NCI-H524 (cell line): ENCODE measurements at regions not wholly inside any gene's neighbourhood (a gene's known extent, or its start where the extent isn't known, plus 50 kb on each side); places are given as distances from the start of the nearest gene placed in this dataset.
"Not testable (repeated sequence)": the region's sequence is repeated elsewhere in the genome, so short reads cannot be mapped to it uniquely, and the experiment has no call there.

Source experiments
- DNase-seq, 2 experiments: peaks; one replicate each; lab custom pipeline; 2025; lab: John Stamatoyannopoulos, UW

GRCh38 chr20:53664121-53664520 is 70.5 kb upstream of the ZNF217 start:
- DNase-seq, result peak in 1 of 2 experiments; percentile 4

GRCh38 chr20:53663521-53663920 is 69.9 kb upstream of the ZNF217 start:
- DNase-seq, result not testable (repeated sequence)

DNA sequence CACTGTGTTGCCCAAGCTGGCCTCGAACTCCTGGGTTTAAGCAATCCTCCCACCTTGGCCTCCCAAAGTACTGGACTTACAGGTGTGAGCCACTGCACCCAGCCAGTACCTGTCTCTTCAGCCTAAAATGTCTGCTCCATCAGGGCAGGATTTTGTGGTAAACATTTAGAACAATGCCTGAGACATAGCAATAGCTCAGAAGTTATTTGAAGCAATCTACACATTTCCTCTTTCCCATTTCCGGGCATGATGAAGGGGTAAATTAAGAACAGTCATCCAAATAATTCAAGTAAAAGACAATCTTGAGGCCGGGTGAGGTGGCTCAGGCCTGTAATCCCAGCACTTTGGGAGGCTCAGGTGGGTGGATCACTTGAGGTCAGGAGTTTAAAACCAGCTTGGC is 69.0 kb upstream of the ZNF217 start:
- DNase-seq, result no peak

DNA sequence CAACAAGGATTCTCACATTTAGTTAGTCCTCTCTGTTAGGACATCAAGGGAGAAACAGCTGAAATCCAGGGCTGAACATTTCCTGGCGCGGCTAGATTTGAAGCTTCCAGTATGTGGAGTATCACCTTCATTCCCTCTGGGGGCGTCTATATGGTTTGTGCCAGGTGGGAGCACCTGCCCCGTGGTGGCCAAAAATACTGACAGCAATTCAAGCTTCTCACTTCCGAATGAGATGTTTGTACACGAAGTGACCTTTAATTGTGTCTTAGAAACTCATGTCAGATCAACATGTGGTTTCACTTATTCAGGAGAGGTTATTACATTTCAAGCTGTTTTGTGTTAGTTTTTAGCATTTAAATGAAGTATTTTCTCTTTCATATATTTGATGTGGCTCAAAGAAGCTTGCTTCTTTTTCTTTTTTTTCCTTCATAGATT is 67.3 kb upstream of the ZNF217 start:
- no peak for DNase-seq

DNA sequence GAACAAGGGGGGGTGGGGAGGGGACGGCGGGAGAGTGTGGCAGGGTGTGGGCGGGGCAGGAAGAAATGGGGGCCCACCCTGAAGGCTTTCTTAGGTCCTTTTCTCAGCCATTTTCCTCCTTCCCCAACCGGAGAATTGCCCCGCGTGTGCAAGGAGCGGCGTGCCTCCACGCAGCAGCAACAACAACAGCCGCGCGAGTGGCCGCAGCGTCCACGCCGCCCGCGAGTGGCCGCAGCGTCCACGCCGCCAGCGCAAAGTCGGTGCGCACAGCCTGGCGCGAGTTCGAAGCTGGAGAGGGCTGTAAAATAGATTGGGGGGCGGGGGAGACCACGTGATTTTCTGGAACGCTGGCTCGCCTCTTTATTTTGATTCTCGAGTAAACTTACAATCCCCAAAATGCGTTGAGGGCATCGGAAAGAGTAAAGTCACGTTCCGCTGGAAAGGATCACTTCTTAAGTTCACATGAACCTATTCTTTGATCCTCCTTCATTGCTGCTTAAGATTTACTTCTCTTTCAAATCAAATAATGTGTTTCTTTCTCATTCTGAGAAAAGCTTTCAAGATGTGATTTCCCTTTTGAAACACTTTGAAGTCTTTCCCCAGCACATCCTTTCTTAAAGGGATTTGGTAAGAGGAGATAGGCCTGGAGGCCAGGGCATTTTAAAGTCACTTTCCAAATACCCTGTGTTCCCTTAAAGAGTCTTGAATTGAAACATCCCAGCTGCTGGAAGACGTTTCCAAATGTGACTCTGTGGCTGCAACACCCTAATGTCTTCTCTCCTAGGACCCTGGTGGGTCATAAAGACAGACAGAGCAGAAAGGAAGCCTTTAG is 66.7 kb upstream of the ZNF217 start:
- DNase-seq, result no peak

- no peak for DNase-seq
These were observed 65.3 kb upstream of the ZNF217 start for GRCh38 chr20:53658973-53659372.

- no peak for DNase-seq
These were observed 64.7 kb upstream of the ZNF217 start for GRCh38 chr20:53658322-53658721.

GRCh38 chr20:53657732-53658131 is 64.1 kb upstream of the ZNF217 start:
- DNase-seq, result peak in 1 of 2 experiments; percentile 15

DNA sequence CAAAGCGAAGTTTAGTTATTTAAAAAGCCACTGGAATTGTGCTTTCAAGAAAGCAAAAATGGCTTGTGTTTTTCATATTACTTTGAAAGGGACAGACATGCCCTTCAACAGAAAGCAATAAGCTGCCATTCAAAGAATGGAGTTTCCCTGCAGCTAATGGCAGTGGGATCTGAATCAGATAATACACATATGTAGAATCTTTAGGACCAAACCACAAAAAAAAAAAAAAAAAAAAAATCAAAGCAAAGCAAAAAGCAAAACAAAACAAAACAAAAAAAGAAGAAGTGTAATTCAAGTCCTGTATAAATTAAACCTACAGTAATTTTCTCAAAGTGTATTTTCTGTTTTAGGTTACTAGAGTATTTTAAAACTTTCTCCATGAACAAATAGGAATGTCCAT is 63.6 kb upstream of the ZNF217 start:
- no peak for DNase-seq

GRCh38 chr20:53656293-53657202 is 62.9 kb upstream of the ZNF217 start:
- DNase-seq, result no peak

DNA sequence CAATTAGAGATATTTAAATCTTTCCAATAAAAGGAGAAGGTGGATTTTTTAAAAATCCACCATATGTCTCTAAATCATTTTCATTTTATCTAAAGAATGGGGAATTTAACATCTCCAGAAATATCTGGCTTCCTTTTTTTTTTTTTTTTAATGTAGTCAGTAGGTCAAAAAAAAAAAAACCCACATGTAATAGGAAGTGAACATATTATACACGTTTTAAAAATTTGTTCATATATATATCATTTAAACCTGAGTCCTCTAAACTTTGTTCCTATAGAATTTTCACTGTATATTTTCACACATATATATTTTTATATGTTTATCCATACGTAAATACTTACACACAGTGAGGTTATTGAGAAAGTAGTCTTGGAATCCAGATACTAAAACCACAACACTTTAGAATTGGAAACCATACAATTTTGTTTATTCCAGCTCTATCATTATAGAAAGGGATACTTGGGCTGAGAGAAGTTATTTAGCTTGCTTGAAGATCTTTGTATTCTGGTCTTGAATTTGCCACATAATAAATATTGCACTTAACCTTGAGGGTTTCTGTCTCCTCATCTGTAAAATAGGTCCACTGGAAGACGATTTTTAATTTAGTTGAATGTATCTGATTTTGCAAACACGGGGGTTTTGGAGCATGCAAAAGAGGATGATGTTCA is 62.1 kb upstream of the ZNF217 start:
- DNase-seq, result no peak

DNA sequence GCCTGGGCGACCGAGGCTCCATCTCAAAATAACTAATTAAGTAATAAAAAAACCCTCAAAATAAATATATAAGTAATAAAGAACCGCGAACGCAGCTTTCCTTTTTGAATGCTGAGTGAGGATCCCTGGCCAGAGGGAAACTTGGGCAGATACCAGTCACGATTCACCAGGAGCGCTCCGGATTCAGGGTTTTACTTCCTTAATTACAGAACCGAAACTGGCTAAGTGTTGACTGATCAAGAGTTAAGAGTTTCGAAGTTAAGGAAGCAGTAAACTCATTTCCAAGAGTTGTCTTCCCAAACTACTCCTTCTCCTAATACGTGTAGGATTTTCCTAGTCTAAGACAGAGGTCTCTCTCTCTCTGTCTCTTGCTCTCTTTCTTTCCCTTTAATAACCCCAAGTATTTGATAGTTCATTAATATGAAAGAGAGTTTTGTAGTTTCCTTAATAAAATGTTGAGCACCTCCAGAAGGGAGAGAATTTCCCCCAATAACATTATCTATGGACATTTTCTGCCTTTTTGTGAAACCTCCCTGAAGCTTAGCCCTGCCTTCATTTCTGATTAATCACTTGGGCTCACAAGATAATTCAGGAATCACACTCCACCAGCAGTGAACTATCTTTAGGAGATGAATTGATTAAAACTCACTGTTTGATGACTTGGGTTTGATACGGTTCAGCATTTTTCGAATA is 61.4 kb upstream of the ZNF217 start:
- no peak for DNase-seq

GRCh38 chr20:53654521-53654920 is 60.9 kb upstream of the ZNF217 start:
- not testable (repeated sequence) for DNase-seq

DNA sequence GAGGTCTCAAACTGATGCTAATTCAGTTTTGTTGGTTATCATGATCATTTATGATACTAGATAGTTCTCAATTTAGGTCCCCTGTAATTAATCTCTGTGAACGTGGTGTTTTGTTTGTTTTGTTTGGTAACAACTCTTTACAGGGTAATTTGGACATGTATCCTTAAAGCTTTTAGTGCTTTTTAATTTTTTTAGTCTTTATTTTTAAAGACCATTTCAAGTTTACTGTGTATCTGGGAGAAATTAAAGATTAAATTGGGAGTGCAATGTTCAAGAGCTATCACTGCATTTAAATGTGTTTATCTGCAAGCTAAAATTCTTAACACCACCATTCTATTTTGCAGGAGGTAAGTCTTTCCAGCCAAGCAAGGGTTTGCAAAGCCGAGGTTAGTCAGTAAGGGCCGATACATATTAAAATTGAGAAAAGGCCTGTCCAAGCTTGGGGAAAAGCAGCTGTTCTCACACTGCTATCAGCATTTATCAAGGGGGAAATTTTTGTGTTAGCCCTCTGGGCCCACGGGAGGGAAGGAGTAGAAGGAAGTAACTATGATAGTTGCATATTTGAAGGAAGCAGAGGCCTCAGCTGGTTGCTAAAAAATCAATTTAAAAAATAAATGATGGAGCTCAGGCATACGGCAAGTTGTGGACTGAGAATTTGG is 59.3 kb upstream of the ZNF217 start:
- DNase-seq, result no peak

DNA sequence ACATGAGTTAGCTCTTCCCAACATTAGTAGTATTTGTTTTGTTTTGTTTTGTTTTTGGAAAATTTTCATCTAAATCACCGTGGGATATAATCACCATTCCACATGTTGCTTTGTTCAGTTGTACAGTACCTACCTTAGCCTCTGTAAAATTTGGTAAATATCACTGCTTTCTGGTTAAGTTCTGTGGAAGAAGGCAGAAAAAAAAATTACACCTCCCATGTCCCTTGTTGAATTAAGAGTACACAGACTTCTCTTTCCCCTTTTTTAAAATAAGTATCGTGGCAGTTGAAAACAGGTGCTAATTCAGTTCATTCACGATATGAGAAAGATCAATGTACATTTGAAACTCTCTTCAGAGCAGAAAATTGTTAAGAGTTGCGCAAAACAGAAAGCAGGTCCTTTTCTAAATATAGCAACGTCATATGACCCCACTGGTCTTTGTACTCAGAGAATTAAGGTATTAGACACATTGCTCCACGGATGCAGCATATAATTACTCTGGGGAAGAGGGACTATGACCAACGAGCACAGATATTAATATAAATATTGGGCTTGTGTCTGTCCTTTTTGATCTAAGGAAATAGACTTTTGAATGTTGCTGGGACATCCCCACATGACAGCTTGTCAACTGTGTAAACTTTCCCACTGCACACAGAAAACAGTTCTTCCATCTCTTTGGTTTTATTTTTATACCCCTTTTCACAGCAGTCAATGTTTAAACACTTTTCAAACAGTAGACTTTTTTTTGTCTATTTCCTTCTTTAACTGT is 58.6 kb upstream of the ZNF217 start:
- DNase-seq, result no peak

DNA sequence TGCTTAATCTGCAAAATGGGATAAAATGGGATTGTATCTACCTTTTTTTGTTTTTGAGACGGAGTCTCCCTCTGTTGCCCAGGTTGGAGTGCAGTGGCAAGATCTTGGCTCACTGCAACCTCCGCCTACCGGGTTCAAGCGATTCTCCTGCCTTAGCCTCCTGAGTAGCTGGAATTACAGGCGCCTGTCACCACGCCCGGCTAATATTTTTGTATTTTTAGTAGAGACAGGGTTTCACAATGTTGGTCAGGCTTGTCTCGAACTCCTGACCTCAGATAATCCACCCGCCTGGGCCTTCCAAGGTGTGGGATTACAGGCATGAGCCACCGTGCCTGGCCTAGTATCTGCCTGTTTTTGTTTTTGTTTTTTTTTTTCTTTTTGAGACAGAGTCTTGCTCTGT is 55.9 kb upstream of the ZNF217 start:
- DNase-seq, result not testable (repeated sequence)

DNA sequence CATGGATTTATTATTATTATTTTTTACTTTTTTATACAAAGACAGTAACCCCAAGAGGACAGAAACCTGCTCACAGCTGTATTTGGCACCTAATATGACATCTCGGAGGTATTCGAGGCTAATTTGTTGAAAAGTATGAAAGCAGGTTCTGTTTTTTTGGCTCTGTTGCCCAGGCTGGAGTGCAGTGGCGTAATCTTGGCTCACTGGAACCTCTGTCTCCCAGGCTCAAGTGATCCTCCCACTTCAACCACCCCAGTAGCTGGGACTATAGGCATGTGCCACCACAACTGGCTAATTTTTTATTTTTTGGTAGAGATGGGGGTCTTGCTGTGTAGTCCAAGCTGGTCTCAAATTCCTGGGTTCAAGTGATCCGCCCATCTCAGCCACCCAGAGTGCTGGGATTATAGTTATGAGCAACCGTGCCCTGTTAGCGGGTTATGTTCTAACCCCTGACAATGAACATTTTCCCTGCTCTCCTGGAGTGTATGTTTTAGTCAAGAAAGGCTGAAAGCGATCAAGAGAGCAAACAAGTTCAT is 53.7 kb upstream of the ZNF217 start:
- DNase-seq, result no peak

DNA sequence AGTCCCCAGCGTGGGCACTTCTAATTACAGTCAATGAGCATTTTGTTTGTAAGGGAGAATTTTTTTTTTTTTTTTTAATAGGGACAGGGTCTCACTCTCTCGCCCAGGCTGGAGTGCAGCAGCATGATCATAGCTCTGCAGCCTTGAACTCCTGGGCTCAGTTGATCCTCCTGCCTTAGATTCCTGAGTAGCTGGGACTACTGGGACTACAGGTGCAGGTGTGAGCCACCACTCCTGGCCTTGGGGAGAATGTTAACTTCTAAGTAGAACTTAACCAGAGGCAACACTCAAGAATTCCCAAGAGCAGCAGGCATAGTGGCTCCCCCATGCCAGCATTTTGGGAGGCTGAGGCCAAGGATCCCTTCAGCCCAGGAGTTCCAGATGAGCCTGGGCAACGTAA is 52.9 kb upstream of the ZNF217 start:
- DNase-seq, result no peak

DNA sequence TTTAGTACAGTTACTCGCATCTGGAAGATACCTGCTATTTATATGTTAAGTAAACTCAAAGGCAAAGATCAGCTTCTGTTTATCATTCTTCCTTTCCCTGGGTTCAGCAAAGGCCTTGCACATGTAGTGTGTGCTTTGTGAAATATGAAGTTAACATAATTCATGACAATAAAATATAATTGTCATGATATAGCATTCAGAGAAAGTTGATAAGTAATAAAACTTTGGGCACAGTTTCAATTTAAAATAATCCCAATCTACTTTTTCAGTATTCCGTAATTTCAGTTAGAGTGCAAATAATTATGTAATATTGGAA is 51.9 kb upstream of the ZNF217 start:
- DNase-seq, result no peak

DNA sequence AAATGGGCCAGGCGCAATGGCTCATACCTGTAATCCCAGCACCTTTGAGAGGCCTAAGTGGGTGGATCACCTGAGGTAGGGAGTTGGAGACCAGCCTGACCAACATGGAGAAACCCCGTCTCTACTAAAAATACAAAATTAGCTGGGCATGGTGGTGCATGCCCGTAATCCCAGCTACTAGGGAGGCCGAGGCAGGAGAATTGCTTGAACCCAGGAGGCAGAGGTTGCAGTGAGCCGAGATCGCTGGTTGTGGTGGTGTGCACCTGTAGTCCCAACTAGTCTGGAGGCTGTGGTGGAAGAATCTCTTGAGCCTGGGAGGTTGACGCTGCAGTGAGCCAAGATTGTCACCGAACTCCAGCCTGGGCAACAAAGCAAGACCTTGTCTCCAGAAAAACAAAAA is 50.5 kb upstream of the ZNF217 start:
- DNase-seq, result not testable (repeated sequence)
